ENCODE measurements at regions not wholly inside any gene's neighbourhood (a gene's known extent, or its start where the extent isn't known, plus 50 kb on each side); places are given as distances from the start of the nearest gene placed in this dataset.
A peak's percentile ranks its signal among the peaks of the same experiment; 100 is the strongest.

GRCh38 chr12:127820846-127821245, 446.1 kb upstream of the TMEM132C start:
- no peak for TF ChIP-seq EZH2phosphoT487 (IDR thresholded peaks at IDR 0.05; ENCODE audit: borderline replicate concordance, low read length)
- TF ChIP-seq EZH2 (IDR thresholded peaks at IDR 0.05; ENCODE audit: low read length, unreplicated experiment) = peak; percentile 59
- no peak for TF ChIP-seq CTCF (conservative IDR thresholded peaks at IDR 0.05; ENCODE audit: low read depth, low read length)
- DNase-seq (no peak), ATAC-seq (no peak)
- no peaks in the 10 kb centered on the region for H3K79me2 ChIP-seq (ENCODE audit: low read length)
- no peaks in the 10 kb centered on the region for H4K20me1 ChIP-seq (ENCODE audit: low read length)
- H3F3A ChIP-seq (ENCODE audit: low read length, unreplicated experiment) = no peaks in the 10 kb centered on the region
- no peaks in the 10 kb centered on the region for H3K9me2 ChIP-seq (replicated peaks; ENCODE audit: low read length)
- H3K27me3 ChIP-seq (ENCODE audit: low read length) = peaks cover 83% of the 10 kb centered on the region
- ChIA-PET POLR2A (ENCODE audit: unreplicated experiment) (no interaction called here), CTCF (no interaction called here)
- no peak overlapping the region for H3K27ac ChIP-seq (ENCODE audit: low read length)
- H2AFZ ChIP-seq (ENCODE audit: low read length) = no peak overlapping the region
- no peak overlapping the region for H3K4me2 ChIP-seq (ENCODE audit: low read length)
- H3K4me1 ChIP-seq (ENCODE audit: insufficient read depth, low read length) = no peaks in the 10 kb centered on the region
- no TSS peak for BruUV-seq (replicated peaks)
- intact Hi-C loops (cut with micrococcal nuclease) = no loop called here
- H3K9ac ChIP-seq (ENCODE audit: low read length) = no peak overlapping the region
- H3K4me3 ChIP-seq (ENCODE audit: low read length) = no peak overlapping the region
- H3K36me3 ChIP-seq (ENCODE audit: low read depth, low read length) = no peaks in the 10 kb centered on the region
- H3K9me3 ChIP-seq (ENCODE audit: low read length) = no peaks in the 10 kb centered on the region

GRCh38 chr12:127822809-127823411, 444.1 kb upstream of the TMEM132C start:
- no peaks in the 10 kb centered on the region for H3K4me1 ChIP-seq (ENCODE audit: insufficient read depth, low read length)
- no peaks in the 10 kb centered on the region for H4K20me1 ChIP-seq (ENCODE audit: low read length)
- H3K4me2 ChIP-seq (ENCODE audit: low read length) = no peak overlapping the region
- H3K9me3 ChIP-seq (ENCODE audit: low read length) = no peaks in the 10 kb centered on the region
- no peak overlapping the region for H3K4me3 ChIP-seq (ENCODE audit: low read length)
- ChIA-PET CTCF (no interaction called here), POLR2A (ENCODE audit: unreplicated experiment) (no interaction called here)
- intact Hi-C loops (cut with micrococcal nuclease) = no loop called here
- H3K79me2 ChIP-seq (ENCODE audit: low read length) = no peaks in the 10 kb centered on the region
- no peaks in the 10 kb centered on the region for H3F3A ChIP-seq (ENCODE audit: low read length, unreplicated experiment)
- no peak overlapping the region for H2AFZ ChIP-seq (ENCODE audit: low read length)
- DNase-seq (no peak), ATAC-seq (no peak)
- no peaks in the 10 kb centered on the region for H3K9me2 ChIP-seq (replicated peaks; ENCODE audit: low read length)
- no TSS peak for BruUV-seq (replicated peaks)
- H3K27ac ChIP-seq (ENCODE audit: low read length) = no peak overlapping the region
- H3K27me3 ChIP-seq (ENCODE audit: low read length) = peaks cover 88% of the 10 kb centered on the region
- no peaks in the 10 kb centered on the region for H3K36me3 ChIP-seq (ENCODE audit: low read depth, low read length)
- TF ChIP-seq EZH2phosphoT487 (IDR thresholded peaks at IDR 0.05; ENCODE audit: borderline replicate concordance, low read length) (no peak), EZH2 (IDR thresholded peaks at IDR 0.05; ENCODE audit: low read length, unreplicated experiment) (no peak), CTCF (conservative IDR thresholded peaks at IDR 0.05; ENCODE audit: low read depth, low read length) (no peak)
- H3K9ac ChIP-seq (ENCODE audit: low read length) = no peak overlapping the region

- Histone ChIP-seq H3F3A (ENCODE audit: low read length, unreplicated experiment) (no peaks in the 10 kb centered on the region), H4K20me1 (ENCODE audit: low read length) (no peaks in the 10 kb centered on the region), H3K9me2 (replicated peaks; ENCODE audit: low read length) (no peaks in the 10 kb centered on the region), H3K4me3 (ENCODE audit: low read length) (no peak overlapping the region), H3K79me2 (ENCODE audit: low read length) (no peaks in the 10 kb centered on the region), H3K4me1 (ENCODE audit: insufficient read depth, low read length) (no peaks in the 10 kb centered on the region), H3K27me3 (ENCODE audit: low read length) (peaks cover 90% of the 10 kb centered on the region), H3K4me2 (ENCODE audit: low read length) (no peak overlapping the region), H3K36me3 (ENCODE audit: low read depth, low read length) (no peaks in the 10 kb centered on the region), H3K27ac (ENCODE audit: low read length) (no peak overlapping the region), H2AFZ (ENCODE audit: low read length) (no peak overlapping the region), H3K9ac (ENCODE audit: low read length) (no peak overlapping the region), H3K9me3 (ENCODE audit: low read length) (no peaks in the 10 kb centered on the region)
- intact Hi-C loops (cut with micrococcal nuclease) = no loop called here
- DNase-seq = no peak
- ChIA-PET CTCF (no interaction called here), POLR2A (ENCODE audit: unreplicated experiment) (no interaction called here)
- TF ChIP-seq EZH2phosphoT487 (IDR thresholded peaks at IDR 0.05; ENCODE audit: borderline replicate concordance, low read length) = no peak
- no peak for TF ChIP-seq CTCF (conservative IDR thresholded peaks at IDR 0.05; ENCODE audit: low read depth, low read length)
- no peak for TF ChIP-seq EZH2 (IDR thresholded peaks at IDR 0.05; ENCODE audit: low read length, unreplicated experiment)
- no TSS peak for BruUV-seq (replicated peaks)
- ATAC-seq = no peak
Measured at GRCh38 chr12:127823801-127824200, 443.2 kb upstream of the TMEM132C start.

Data from PC-3 (cell line).